Adrenal gland (tissue), 5 donors: ENCODE measurements at regions not wholly inside any gene's neighbourhood (a gene's known extent, or its start where the extent isn't known, plus 50 kb on each side); places are given as distances from the start of the nearest gene placed in this dataset.

Experiments
- POLR2A ChIP-seq, 2 donors: fragments of 450-650 bp; IDR thresholded peaks; one replicate each; pipeline ENCODE4 v1.6.1; 2017; ENCODE audit warnings: antibody characterized with exemption in 2 of 2, mild to moderate bottlenecking in 2 of 2, moderate library complexity in 1 of 2
- TF ChIP-seq, protein P1 (sequence below), 6 experiments: fragments of 450-650 bp in 4 of 6; fragments of 200-600 bp in 2 of 6; sonication (generic) in 1 of 6; IDR thresholded peaks; 1 replicate in 5 of 6; 2 replicates in 1 of 6; pipeline versions ENCODE4 v1.5.1 to v1.8.0; 2016 to 2021; ENCODE audit warnings: antibody characterized with exemption in 6 of 6, mild to moderate bottlenecking in 2 of 6, moderate library complexity in 1 of 6
- donor health status: DM: no; HTN: no; CAD: no.

DNA sequence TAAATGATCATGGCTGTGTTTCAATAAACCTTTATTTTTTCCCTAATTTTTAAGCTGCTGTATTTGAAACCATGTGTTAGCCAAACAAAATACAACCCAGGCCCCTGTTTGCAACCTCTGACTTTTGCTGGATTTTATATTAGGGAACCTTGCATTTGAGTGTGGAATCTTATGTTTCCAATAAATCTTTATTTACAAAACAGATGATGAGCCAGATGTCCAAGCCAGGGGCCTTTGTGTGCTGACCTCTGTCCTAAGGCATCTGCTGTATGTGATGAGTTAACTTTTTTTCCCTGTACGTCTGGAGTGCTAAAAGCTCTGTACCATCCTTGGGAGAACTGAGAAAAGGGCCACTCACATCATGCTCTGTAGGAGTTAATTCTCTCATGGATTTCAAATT lies 162.9 kb downstream of the TRIB2 start:
- TF ChIP-seq, protein P1, sequence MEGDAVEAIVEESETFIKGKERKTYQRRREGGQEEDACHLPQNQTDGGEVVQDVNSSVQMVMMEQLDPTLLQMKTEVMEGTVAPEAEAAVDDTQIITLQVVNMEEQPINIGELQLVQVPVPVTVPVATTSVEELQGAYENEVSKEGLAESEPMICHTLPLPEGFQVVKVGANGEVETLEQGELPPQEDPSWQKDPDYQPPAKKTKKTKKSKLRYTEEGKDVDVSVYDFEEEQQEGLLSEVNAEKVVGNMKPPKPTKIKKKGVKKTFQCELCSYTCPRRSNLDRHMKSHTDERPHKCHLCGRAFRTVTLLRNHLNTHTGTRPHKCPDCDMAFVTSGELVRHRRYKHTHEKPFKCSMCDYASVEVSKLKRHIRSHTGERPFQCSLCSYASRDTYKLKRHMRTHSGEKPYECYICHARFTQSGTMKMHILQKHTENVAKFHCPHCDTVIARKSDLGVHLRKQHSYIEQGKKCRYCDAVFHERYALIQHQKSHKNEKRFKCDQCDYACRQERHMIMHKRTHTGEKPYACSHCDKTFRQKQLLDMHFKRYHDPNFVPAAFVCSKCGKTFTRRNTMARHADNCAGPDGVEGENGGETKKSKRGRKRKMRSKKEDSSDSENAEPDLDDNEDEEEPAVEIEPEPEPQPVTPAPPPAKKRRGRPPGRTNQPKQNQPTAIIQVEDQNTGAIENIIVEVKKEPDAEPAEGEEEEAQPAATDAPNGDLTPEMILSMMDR (IDR thresholded peaks at IDR 0.05): no peak
- TF ChIP-seq POLR2A (IDR thresholded peaks at IDR 0.05): no peak
